ENCODE measurements at regions not wholly inside any gene's neighbourhood (a gene's known extent, or its start where the extent isn't known, plus 50 kb on each side); places are given as distances from the start of the nearest gene placed in this dataset.

DNA sequence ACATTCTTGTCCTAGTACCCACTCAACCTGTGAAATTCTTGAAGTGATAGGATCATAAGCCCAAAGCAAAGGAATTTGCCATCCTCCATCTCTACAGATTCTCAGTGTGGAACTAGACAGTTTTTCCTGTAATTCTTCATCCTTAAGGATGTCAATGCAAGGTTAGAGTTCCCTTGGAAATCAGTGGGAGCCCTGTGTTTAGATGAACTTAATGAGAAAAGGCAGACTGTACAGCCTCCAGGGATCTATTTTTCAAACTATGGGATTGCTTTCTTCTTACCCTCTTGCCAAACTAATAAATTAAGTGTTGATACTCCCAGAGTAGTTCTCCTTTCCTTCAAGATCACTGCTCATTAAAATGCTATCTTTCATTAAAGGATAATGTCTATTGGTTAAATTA, 78.1 kb upstream of the OLFM3 start:
- no peak for TF ChIP-seq EZH2 (optimal IDR thresholded peaks at IDR 0.05; ENCODE audit: low read depth, low read length)
- TF ChIP-seq EZH2phosphoT487 (IDR thresholded peaks at IDR 0.05; ENCODE audit: low read length) = no peak
- TF ChIP-seq, protein P1, sequence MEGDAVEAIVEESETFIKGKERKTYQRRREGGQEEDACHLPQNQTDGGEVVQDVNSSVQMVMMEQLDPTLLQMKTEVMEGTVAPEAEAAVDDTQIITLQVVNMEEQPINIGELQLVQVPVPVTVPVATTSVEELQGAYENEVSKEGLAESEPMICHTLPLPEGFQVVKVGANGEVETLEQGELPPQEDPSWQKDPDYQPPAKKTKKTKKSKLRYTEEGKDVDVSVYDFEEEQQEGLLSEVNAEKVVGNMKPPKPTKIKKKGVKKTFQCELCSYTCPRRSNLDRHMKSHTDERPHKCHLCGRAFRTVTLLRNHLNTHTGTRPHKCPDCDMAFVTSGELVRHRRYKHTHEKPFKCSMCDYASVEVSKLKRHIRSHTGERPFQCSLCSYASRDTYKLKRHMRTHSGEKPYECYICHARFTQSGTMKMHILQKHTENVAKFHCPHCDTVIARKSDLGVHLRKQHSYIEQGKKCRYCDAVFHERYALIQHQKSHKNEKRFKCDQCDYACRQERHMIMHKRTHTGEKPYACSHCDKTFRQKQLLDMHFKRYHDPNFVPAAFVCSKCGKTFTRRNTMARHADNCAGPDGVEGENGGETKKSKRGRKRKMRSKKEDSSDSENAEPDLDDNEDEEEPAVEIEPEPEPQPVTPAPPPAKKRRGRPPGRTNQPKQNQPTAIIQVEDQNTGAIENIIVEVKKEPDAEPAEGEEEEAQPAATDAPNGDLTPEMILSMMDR (IDR thresholded peaks at IDR 0.05; ENCODE audit: low read length) = no peak
- Histone ChIP-seq H3K4me1 (ENCODE audit: low read length) (no peaks in the 10 kb centered on the region), H3K4me2 (ENCODE audit: low read depth, low read length) (no peak overlapping the region), H3K9me3 (replicated peaks; ENCODE audit: insufficient read depth, low read length) (no peaks in the 10 kb centered on the region), H3K27ac (ENCODE audit: low read length) (no peak overlapping the region), H3K9me2 (replicated peaks; ENCODE audit: insufficient read depth, low read length) (no peaks in the 10 kb centered on the region), H2AFZ (ENCODE audit: low read length) (no peak overlapping the region), H3K79me2 (ENCODE audit: low read length) (no peaks in the 10 kb centered on the region), H3K36me3 (replicated peaks; ENCODE audit: insufficient read depth, low read length) (no peaks in the 10 kb centered on the region), H3K9ac (ENCODE audit: low read length) (no peak overlapping the region), H4K20me1 (ENCODE audit: insufficient read depth, low read length) (no peaks in the 10 kb centered on the region), H3K27me3 (replicated peaks; ENCODE audit: insufficient read depth, low read length) (no peaks in the 10 kb centered on the region), H3F3A (ENCODE audit: insufficient read depth, low read length) (no peaks in the 10 kb centered on the region), H3K4me3 (ENCODE audit: low read length) (no peak overlapping the region)
- no peak for DNase-seq

DNA sequence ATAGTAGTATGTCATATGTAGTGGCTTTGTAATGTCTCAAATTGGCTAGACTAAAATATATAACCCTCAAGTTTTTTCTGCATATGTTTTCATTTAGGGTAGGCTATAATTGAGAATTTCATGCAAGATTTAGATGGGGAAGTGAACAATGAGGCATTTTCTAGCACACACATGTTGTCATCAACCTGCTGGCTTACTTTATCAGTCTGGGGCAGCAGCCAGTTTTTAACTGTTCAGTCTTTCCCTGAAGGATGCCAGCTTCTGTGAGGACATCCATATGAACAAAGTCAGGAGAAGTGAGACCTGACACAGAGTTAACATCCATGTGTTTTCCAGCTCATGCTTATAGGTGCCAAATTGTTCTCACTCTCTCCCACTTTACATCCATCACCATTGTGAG, 74.7 kb upstream of the OLFM3 start:
- H3K9me3 ChIP-seq (replicated peaks; ENCODE audit: insufficient read depth, low read length) = no peaks in the 10 kb centered on the region
- H3K36me3 ChIP-seq (replicated peaks; ENCODE audit: insufficient read depth, low read length) = no peaks in the 10 kb centered on the region
- no peaks in the 10 kb centered on the region for H3F3A ChIP-seq (ENCODE audit: insufficient read depth, low read length)
- H3K4me2 ChIP-seq (ENCODE audit: low read depth, low read length) = no peak overlapping the region
- H3K27ac ChIP-seq (ENCODE audit: low read length) = no peak overlapping the region
- DNase-seq = no peak
- H3K27me3 ChIP-seq (replicated peaks; ENCODE audit: insufficient read depth, low read length) = no peaks in the 10 kb centered on the region
- H3K9me2 ChIP-seq (replicated peaks; ENCODE audit: insufficient read depth, low read length) = no peaks in the 10 kb centered on the region
- no peaks in the 10 kb centered on the region for H4K20me1 ChIP-seq (ENCODE audit: insufficient read depth, low read length)
- no peak overlapping the region for H3K4me3 ChIP-seq (ENCODE audit: low read length)
- H3K79me2 ChIP-seq (ENCODE audit: low read length) = no peaks in the 10 kb centered on the region
- no peaks in the 10 kb centered on the region for H3K4me1 ChIP-seq (ENCODE audit: low read length)
- TF ChIP-seq, protein P1 (IDR thresholded peaks at IDR 0.05; ENCODE audit: low read length) = no peak
- TF ChIP-seq EZH2 (optimal IDR thresholded peaks at IDR 0.05; ENCODE audit: low read depth, low read length) (no peak), EZH2phosphoT487 (IDR thresholded peaks at IDR 0.05; ENCODE audit: low read length) (no peak)
- no peak overlapping the region for H2AFZ ChIP-seq (ENCODE audit: low read length)
- no peak overlapping the region for H3K9ac ChIP-seq (ENCODE audit: low read length)

DNA sequence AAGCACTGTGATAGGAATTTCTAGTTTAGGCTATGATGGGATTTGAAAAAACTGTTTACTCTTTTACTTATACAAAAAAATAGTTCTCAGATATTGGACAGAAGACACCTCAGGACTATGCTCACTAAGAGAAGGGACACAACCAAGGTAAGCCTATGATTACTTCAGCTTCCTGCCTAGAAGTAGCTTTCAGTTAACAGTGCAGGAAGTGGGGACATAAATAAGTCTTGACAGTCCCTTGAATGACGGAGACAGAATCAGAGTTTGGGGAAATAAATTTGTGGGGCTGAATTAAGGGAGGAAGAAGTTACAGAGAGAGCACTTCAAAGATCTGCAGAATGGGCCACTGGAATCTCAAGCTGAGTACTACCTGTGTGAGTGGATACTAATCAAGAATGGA, 53.8 kb upstream of the OLFM3 start:
- Histone ChIP-seq H2AFZ (ENCODE audit: low read length) (no peak overlapping the region), H3K79me2 (ENCODE audit: low read length) (no peaks in the 10 kb centered on the region), H3K27ac (ENCODE audit: low read length) (no peak overlapping the region), H4K20me1 (ENCODE audit: insufficient read depth, low read length) (no peaks in the 10 kb centered on the region), H3F3A (ENCODE audit: insufficient read depth, low read length) (no peaks in the 10 kb centered on the region), H3K4me1 (ENCODE audit: low read length) (no peaks in the 10 kb centered on the region), H3K36me3 (replicated peaks; ENCODE audit: insufficient read depth, low read length) (no peaks in the 10 kb centered on the region), H3K27me3 (replicated peaks; ENCODE audit: insufficient read depth, low read length) (no peaks in the 10 kb centered on the region), H3K9me2 (replicated peaks; ENCODE audit: insufficient read depth, low read length) (no peaks in the 10 kb centered on the region), H3K9ac (ENCODE audit: low read length) (no peak overlapping the region), H3K9me3 (replicated peaks; ENCODE audit: insufficient read depth, low read length) (no peaks in the 10 kb centered on the region), H3K4me3 (ENCODE audit: low read length) (no peak overlapping the region), H3K4me2 (ENCODE audit: low read depth, low read length) (no peak overlapping the region)
- TF ChIP-seq, protein P1 (IDR thresholded peaks at IDR 0.05; ENCODE audit: low read length) = no peak
- TF ChIP-seq EZH2phosphoT487 (IDR thresholded peaks at IDR 0.05; ENCODE audit: low read length) (no peak), EZH2 (optimal IDR thresholded peaks at IDR 0.05; ENCODE audit: low read depth, low read length) (no peak)
- no peak for DNase-seq

Measured in MM.1S (cell line).